Right cardiac atrium (tissue), 5 donors: ENCODE measurements at regions not wholly inside any gene's neighbourhood (a gene's known extent, or its start where the extent isn't known, plus 50 kb on each side); places are given as distances from the start of the nearest gene placed in this dataset.

Experiments used
- ATAC-seq, 2 donors: fragments of 200-7000 bp; cut with Tn5 transposase; one replicate each; pipeline versions ENCODE4 v1.8.0 to v1.9.1; 2020; ENCODE audit warnings: moderate library complexity in 2 of 2, mild to moderate bottlenecking in 1 of 2
- DNase-seq, 3 donors: peaks; one replicate each; pipeline ENCODE4 v3.0.0-alpha.2; 2020
- H3K27ac ChIP-seq: one replicate; pipeline ENCODE4 v1.5.1; 2013; ENCODE audit warnings: mild to moderate bottlenecking, low read length, control low read depth, moderate library complexity
- H3K27me3 ChIP-seq: one replicate; pipeline ENCODE4 v1.6.1; 2013; ENCODE audit not compliant: control insufficient read depth, insufficient read depth
- H3K4me1 ChIP-seq: one replicate; pipeline ENCODE4 v1.6.1; 2013; ENCODE audit warnings: low read length; ENCODE audit not compliant: control insufficient read depth, insufficient read depth
- H3K4me3 ChIP-seq: one replicate; pipeline ENCODE4 v1.5.1; 2013; ENCODE audit warnings: low read length, control low read depth
- H3K9me3 ChIP-seq: one replicate; pipeline ENCODE4 v1.6.1; 2013; ENCODE audit warnings: low read length; ENCODE audit not compliant: control insufficient read depth
- WGBS: extraction: QIAGEN DNeasy Blood & Tissue Kit; methylation state at CpG from one replicate; pipeline ENCODE4 v1.1.7; 2013; 5-methylcytosine and 5-hydroxymethylcytosine counted together
- intact Hi-C, 4 donors: fragments of 100-400 bp; cut with DNase I; formaldehyde crosslinking; loops; one replicate each; pipeline versions ENCODE4 v1.11.0 to v1.14.0; 2022 to 2023
- donor health status: healthy with polysubstance abuse.
- donor health status: DM: no; HTN: yes; CAD: no.
- donor health status: DM: no; HTN: no; CAD: no.
- donor health status: DM: no; HTN: yes; CAD: no; lungs with severe emphysema.
- donor health status: DM: yes; HTN: yes; CAD: no.

DNA sequence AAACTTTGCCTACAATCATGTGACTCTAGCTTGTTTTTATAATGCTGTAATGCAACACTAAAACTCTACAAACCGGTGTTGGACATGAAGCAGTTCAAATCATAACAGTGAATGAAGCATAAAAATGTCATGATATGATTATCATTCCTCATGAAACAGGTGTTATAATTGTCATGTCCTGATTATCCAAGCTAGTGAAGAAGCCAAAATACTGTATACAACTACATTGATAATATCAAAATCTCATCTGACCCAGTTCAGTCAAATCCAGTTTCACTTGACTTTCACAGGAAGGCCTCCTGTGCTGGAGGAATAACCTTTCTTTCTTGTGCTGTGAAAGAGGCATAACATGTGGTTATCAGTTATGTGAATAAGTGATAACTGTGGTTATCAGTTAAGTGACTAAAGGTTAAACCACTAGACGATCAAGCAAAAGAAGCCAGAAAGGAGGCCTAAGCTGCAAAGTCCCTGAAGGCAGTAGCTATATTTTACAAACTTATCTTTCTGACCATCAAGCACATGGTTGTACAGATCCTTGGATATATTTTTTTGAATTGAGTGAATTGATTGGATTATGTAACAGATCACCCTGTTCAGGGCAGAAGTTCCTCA, 296.4 kb downstream of the TUSC7 start:
- 74% methylated on average over 2 of the region's 2 CpGs for WGBS
- ATAC-seq (no peak), DNase-seq (no peak)
- H3K27me3 ChIP-seq: no peaks in the 10 kb centered on the region
- no peak overlapping the region for H3K4me3 ChIP-seq
- H3K9me3 ChIP-seq: no peaks in the 10 kb centered on the region
- H3K4me1 ChIP-seq: no peaks in the 10 kb centered on the region
- H3K27ac ChIP-seq: no peak overlapping the region
- intact Hi-C loops: no loop called here

DNA sequence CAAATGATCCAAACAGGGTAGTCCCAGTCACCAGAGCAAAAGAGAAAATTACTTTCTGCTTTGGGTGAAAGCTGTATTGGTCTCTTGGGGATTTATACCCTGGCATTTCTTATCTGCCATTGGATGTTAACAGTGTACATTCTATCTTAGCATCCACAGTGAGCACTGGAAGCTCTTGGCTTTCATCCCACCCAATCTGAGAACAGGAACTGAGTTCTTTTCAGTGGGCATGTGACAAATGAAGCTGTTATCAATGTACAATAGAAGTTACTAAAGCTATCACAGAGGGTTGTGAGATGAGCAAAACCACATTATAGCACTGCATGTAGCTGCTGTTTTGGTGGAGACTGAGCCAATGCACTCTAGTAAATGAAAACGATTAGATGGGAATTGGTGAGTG, 300.7 kb downstream of the TUSC7 start:
- no peak for DNase-seq
- no peak for ATAC-seq
- intact Hi-C loops: no loop called here
- Histone ChIP-seq H3K4me3 (no peak overlapping the region), H3K27me3 (no peaks in the 10 kb centered on the region), H3K4me1 (no peaks in the 10 kb centered on the region), H3K27ac (no peak overlapping the region), H3K9me3 (no peaks in the 10 kb centered on the region)
- 25% methylated on average over 1 of the region's 1 CpG for WGBS

DNA sequence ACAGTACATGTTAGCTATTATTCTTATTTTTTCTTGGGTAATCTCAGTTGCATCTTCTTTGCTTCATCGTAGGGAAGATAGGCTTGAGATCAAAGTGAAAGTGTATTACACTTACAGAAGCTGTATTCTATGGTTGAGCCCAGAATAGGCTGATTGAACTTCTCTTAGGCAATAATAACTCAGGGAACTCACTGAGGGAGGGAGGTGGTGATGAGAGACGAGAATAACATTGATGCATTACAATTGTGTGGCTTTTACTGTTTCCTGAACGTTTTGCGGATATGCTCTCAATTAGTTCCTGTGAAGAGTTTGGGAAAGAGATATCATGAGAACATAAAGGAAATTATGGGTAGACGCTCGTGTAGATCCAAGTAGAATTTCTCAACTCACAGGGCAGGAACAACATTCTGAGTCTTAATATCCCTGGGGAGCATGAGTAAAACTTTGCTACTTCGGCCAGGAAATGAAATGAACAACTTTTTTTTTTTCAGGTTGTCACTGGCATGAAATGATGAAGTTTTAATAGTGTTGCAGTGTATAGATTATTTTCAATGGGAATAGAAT, 302.2 kb downstream of the TUSC7 start:
- WGBS: 39% methylated on average over 7 of the region's 7 CpGs
- Histone ChIP-seq H3K27ac (no peak overlapping the region), H3K9me3 (no peaks in the 10 kb centered on the region), H3K27me3 (no peaks in the 10 kb centered on the region), H3K4me3 (no peak overlapping the region), H3K4me1 (no peaks in the 10 kb centered on the region)
- ATAC-seq (no peak), DNase-seq (no peak)
- intact Hi-C loops: no loop called here

DNA sequence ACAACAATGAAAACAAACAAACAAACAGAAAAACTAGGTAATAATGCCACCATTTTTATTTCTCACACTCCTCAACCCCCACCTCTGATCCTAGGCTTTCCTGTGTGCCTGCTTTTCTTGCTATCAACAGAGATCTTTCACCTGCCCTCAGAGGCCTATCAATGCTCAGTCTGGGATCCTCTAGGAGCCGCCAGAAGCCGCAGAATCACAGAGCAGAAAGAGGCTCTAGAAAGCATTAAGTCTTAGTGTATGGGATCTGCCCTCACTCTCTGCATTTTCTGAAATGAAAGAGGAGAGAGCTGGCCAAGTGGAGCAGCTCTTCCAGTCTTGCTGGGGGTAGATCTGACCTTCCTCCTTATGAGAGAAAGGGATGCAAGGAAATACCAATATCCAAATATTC, 306.8 kb downstream of the TUSC7 start:
- intact Hi-C loops: no loop called here
- no peak for ATAC-seq
- Histone ChIP-seq H3K27ac (no peak overlapping the region), H3K4me1 (no peaks in the 10 kb centered on the region), H3K4me3 (no peak overlapping the region), H3K27me3 (no peaks in the 10 kb centered on the region), H3K9me3 (no peaks in the 10 kb centered on the region)
- WGBS: 83% methylated on average over 2 of the region's 2 CpGs
- DNase-seq: no peak

DNA sequence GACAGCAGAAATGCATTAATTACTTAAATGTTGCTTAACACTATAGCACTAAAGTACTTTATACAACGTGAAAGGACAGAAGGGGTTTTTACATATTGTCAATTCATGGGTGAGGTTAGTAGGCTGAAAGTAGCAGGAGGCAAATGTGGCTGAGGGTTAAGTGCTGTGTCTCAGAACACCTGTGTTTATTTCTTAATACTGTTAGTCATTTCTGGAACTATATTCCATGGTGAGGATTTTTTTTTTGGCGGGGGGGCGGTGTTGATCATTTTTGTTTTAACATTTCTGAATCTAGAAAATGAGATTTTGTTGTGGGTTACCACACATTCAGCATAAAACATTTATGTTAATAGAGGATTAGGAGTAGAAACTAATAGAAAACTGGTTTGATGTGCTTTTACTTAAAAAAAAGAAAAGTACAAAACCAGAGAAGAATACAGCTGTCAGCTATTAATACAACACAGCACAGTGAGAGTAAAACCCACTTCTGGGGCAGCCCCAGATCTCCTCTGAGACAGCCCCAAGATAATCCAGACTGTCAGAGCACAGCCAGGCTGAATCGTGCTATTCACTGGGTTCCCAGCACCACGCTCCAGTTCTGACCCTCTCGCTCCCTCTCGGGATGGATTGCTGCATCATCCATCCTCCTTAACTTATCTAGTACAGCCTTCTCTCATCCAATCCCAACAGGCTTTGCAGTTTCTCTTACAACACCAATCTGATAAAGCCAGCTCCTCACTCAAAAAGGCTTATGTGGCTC, 307.7 kb downstream of the TUSC7 start:
- ATAC-seq: peak; percentile 16 to 47
- Histone ChIP-seq H3K9me3 (no peaks in the 10 kb centered on the region), H3K4me3 (no peak overlapping the region), H3K27me3 (no peaks in the 10 kb centered on the region), H3K4me1 (no peaks in the 10 kb centered on the region), H3K27ac (no peak overlapping the region)
- 56% methylated on average over 7 of the region's 7 CpGs for WGBS
- intact Hi-C loops: no loop called here
- DNase-seq: no peak

DNA sequence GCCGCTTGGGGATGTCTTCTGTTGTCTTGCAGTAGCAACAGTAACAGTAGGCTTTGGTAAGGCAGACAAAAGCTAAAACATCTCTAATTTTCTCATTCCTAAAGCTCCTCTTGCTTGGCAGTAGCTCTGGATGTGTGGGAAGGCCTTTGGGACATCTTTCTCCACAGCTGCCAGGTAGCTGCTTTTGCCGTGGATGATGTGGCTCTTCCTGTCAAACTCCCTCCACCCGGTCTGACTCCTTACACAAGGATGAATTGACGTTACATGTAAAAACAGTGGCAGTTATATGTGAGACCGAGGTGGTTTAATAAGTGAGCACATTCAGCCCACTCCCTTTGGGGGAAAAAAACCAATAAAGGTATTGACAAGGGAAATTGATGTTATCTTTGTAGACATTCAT, 309.1 kb downstream of the TUSC7 start:
- intact Hi-C loops: no loop called here

DNA sequence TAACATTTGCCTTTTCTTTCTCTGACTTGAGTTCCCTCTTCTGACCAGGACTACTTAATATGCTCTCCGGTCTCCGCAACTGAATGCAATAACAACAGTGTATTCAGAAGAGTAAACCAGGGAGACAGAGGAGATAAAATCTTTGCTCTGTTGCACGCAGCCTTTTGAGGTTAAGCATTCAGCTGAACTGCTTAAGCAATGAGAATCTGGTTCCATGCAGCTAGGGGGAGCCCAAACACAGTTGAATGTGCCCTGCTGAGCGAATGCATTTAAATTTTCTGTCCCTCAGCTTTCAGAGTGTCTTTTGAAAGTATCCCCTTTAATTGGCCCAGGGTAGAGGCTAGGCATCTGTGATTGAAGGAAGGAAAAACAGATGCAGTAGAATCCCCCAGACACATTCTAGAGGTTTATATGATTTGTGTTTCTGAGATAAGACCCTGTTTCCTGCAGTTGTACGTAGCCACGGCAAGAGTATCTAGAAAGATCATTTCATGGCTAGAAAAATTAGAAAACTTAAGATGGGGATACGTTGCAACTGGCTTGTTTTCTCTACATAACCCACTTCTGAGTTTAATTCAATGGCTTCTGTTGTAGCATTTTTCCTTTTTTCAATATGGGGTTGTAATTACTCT, 309.6 kb downstream of the TUSC7 start:
- intact Hi-C loops: no loop called here
- 10% methylated on average over 7 of the region's 7 CpGs for WGBS
- peak; percentile 82 for ATAC-seq
- H3K9me3 ChIP-seq: no peaks in the 10 kb centered on the region
- no peaks in the 10 kb centered on the region for H3K4me1 ChIP-seq
- H3K27me3 ChIP-seq: no peaks in the 10 kb centered on the region
- H3K4me3 ChIP-seq: no peak overlapping the region
- peak in 2 of 3 donors; percentile 39 to 57 for DNase-seq
- H3K27ac ChIP-seq: no peak overlapping the region

More for the DNA sequence above, 309.1 kb downstream of the TUSC7 start:
- H3K4me1 ChIP-seq: no peaks in the 10 kb centered on the region
- WGBS: 46% methylated on average over 5 of the region's 5 CpGs
- no peaks in the 10 kb centered on the region for H3K9me3 ChIP-seq
- no peak overlapping the region for H3K4me3 ChIP-seq
- H3K27me3 ChIP-seq: no peaks in the 10 kb centered on the region
- DNase-seq: no peak
- H3K27ac ChIP-seq: no peak overlapping the region
- ATAC-seq: no peak

DNA sequence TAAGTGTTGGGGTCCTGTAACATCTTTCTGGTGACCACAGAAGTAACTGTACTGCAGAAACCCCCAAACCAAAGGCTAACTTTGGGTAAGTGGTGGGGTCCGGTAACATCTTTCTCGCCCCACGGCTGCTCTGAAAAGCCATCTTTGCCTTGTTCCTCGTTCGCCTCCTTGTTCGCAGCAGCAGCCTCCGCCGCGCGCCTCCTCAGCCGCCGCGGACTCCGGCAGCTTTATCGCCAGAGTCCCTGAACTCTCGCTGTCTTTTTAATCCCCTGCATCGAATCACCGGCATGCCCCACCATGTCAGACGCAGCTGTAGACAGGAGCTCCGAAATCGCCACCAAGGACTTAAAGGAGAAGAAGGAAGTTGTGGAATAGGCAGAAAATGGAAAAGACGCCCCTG, 316.8 kb downstream of the TUSC7 start:
- no peak overlapping the region for H3K4me3 ChIP-seq
- no peaks in the 10 kb centered on the region for H3K9me3 ChIP-seq
- H3K4me1 ChIP-seq: no peaks in the 10 kb centered on the region
- ATAC-seq (no peak), DNase-seq (no peak)
- no peaks in the 10 kb centered on the region for H3K27me3 ChIP-seq
- intact Hi-C loops: no loop called here
- WGBS: 97% methylated on average over 22 of the region's 22 CpGs
- no peak overlapping the region for H3K27ac ChIP-seq

DNA sequence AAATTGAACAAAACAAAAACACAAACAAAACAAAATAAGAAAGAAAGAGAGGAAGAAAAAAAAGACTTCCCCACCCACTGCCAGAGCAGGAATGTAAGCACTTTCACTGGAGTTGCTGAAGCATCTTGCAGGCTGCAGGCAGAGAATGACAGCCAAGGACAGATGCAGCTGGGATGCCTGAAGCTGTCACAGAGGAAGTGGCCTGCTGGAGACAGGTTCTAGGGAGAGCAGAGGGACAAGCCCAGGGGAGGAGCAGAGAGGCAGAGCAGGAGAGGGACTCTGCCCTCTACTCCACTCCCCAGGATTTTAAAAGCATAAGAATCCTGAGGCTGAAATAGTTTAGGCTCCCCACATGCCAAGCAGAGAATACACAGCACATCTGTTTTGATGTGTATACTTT, 326.2 kb downstream of the TUSC7 start:
- H3K27me3 ChIP-seq: no peaks in the 10 kb centered on the region
- H3K4me3 ChIP-seq: no peak overlapping the region
- peaks cover 2% of the 10 kb centered on the region for H3K4me1 ChIP-seq
- peak; percentile 43 to 64 for ATAC-seq
- intact Hi-C loops: no loop called here
- H3K27ac ChIP-seq: no peak overlapping the region
- no peaks in the 10 kb centered on the region for H3K9me3 ChIP-seq
- peak in 2 of 3 donors; percentile 8 to 25 for DNase-seq

DNA sequence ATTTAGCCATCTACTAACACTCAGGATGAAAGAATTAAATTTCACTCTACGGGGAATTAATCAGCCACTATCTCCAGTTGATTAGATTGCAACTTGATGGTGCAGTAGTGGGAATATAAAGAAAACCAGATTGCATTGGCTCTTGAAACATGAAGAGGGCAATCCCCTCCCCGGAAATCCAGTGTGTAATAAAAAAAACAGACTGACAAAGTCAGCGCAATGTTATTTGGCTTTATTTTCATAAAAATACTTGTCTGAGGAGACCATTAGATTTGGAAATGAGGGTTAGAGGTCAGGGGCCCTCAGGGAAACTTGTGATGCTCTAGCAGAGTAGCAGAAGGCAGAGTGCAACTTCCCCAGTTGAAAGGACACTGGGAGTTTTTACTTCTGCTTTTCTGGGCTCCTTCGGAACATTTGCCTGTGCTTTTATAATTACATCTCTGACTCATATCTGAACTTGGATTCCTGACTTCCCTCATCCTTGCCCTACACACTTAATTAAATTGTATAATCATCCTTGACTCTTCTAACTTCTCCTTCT, 326.8 kb downstream of the TUSC7 start:
- Histone ChIP-seq H3K9me3 (no peaks in the 10 kb centered on the region), H3K4me3 (no peak overlapping the region), H3K27me3 (no peaks in the 10 kb centered on the region), H3K27ac (no peak overlapping the region), H3K4me1 (peaks cover 2% of the 10 kb centered on the region)
- 20% methylated on average over 4 of the region's 4 CpGs for WGBS
- DNase-seq (peak in 1 of 3 donors; percentile 36), ATAC-seq (peak; percentile 88 to 89)
- intact Hi-C loops: no loop called here

DNA sequence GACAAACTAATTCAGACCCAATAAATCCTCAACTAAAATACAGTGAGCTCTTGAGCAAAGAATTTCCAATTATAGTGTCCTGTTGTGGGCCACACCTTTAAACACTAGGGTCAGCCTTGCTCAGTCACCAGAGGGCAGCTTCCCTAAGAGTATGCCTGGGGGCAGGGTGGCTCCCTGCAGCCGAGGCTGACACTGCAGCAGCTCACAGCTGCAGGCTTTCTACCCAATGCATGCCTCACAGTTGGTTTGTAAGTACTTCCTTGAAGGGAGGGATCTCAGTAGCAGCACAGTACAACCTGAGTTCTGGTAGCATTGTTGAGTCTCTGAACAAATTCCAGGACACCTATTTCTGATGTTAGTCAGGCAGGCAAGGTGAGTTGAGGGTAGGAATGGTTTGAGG, 335.6 kb downstream of the TUSC7 start:
- H3K4me3 ChIP-seq: no peak overlapping the region
- intact Hi-C loops: no loop called here
- no peaks in the 10 kb centered on the region for H3K9me3 ChIP-seq
- no peak overlapping the region for H3K27ac ChIP-seq
- 2% methylated on average over 1 of the region's 1 CpG for whole genome bisulfite sequencing
- H3K27me3 ChIP-seq: no peaks in the 10 kb centered on the region
- no peaks in the 10 kb centered on the region for H3K4me1 ChIP-seq
- peak in 2 of 3 donors; percentile 37 to 51 for DNase-seq
- ATAC-seq: peak in 1 of 2 donors; percentile 48
